BJ (cell line): ENCODE measurements at regions not wholly inside any gene's neighbourhood (a gene's known extent, or its start where the extent isn't known, plus 50 kb on each side); places are given as distances from the start of the nearest gene placed in this dataset.
A peak's percentile ranks its signal among the peaks of the same experiment; 100 is the strongest.

Experiments used
- CTCF ChIA-PET: fragments of 350-600 bp; formaldehyde crosslinking; extraction: SDS; loops from one replicate; lab custom pipeline; 2021; ENCODE audit warnings: antibody characterized with exemption, inconsistent platforms; lab: Yijun Ruan, JAX
- POLR2A ChIA-PET: fragments of 300-600 bp; sonication (Branson Sonifier 250); formaldehyde crosslinking; extraction: SDS; loops from one replicate; lab custom pipeline; 2021; ENCODE audit warnings: antibody characterized with exemption; lab: Charles Lee
- DNase-seq: peaks from one replicate; pipeline ENCODE4 v3.0.0-alpha.2; 2011; ENCODE audit warnings: low read depth
- H3K27me3 ChIP-seq: 2 replicates; pipeline ENCODE4 v1.6.0; 2011; ENCODE audit warnings: low read length; ENCODE audit not compliant: control insufficient read depth, insufficient read depth
- H3K36me3 ChIP-seq: 2 replicates; pipeline ENCODE4 v1.5.1; 2011; ENCODE audit warnings: low read length; ENCODE audit not compliant: control insufficient read depth, insufficient read depth
- H3K4me3 ChIP-seq: 2 replicates; pipeline ENCODE4 v1.5.1; 2011; ENCODE audit warnings: low read depth, mild to moderate bottlenecking, control low read depth, low read length
- TF ChIP-seq, protein P1 (sequence below): IDR thresholded peaks from 2 replicates; pipeline ENCODE4 v1.5.1; 2011; ENCODE audit warnings: low read depth, mild to moderate bottlenecking, control low read depth, inconsistent platforms, low read length, moderate library complexity; ENCODE audit not compliant: insufficient read depth

DNA sequence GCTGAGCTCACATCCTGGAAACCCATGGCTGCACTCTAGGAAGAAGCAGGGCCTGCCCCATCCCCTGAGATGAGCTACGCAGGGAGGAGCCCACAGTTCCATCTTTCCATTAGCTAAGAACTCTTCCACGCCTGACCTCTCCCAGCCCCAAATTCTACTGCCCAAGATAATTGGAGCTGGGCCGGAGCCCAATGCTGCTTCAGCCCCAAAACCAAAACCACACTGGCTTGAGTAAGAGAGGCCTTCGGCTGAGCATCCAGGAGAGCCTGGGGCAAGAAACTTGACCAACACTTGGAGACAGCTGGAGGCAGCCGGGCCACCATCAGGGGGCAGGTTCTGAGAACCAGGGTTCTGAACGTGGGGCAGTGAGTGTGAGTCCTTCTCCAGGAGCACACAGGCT, 116.1 kb upstream of the ZMIZ1 start:
- no peaks in the 10 kb centered on the region; the same call in 1 of the 2 replicates for H3K27me3 ChIP-seq
- H3K4me3 ChIP-seq = no peak overlapping the region
- no peaks in the 10 kb centered on the region for H3K36me3 ChIP-seq
- ChIA-PET CTCF (interaction anchor here (0.6 to 2.0 kb wide), 8 partner anchors 9 to 650 kb away, joined by 3 to 13 read pairs (median 3); no protein-coding TSS in a partner anchor), POLR2A (interaction anchor here (0.6 kb wide), 1 partner anchor 289 kb away, joined by 3 read pairs; no protein-coding TSS in a partner anchor)
- TF ChIP-seq, protein P1, sequence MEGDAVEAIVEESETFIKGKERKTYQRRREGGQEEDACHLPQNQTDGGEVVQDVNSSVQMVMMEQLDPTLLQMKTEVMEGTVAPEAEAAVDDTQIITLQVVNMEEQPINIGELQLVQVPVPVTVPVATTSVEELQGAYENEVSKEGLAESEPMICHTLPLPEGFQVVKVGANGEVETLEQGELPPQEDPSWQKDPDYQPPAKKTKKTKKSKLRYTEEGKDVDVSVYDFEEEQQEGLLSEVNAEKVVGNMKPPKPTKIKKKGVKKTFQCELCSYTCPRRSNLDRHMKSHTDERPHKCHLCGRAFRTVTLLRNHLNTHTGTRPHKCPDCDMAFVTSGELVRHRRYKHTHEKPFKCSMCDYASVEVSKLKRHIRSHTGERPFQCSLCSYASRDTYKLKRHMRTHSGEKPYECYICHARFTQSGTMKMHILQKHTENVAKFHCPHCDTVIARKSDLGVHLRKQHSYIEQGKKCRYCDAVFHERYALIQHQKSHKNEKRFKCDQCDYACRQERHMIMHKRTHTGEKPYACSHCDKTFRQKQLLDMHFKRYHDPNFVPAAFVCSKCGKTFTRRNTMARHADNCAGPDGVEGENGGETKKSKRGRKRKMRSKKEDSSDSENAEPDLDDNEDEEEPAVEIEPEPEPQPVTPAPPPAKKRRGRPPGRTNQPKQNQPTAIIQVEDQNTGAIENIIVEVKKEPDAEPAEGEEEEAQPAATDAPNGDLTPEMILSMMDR = peak; percentile 53
- peak; percentile 83 for DNase-seq

DNA sequence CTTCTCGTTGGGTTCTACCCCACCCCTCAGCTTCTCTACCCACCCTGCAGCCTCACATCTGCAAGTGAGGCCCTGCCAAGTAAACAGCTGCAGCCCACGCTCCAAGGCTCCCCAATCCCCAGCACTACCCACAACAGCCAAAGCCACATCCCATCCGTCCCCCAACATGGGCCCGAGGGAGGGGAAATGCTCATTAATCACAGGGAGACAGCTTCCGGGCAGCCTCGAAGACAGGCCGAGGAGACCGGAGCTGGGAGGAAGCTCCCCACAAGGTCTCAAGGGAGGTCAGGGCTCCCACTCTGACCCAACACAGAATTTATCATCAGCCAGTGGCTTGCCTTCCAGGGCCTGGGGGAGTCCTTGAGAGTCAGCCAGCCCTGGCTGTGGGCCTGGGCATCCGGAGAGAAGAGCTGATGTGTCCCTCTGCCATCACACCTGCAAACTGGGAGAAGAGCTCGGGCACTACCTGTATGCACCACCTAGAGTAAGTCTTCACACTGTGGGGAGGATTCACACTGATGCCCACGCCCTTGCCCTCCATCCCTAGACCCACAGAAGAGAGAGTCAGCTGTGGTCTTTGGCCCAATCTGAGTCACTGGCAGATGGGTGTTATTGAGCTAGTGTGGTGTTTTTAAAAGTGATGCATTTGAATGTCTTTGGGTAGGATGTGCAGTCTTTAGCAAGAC, 115.5 kb upstream of the ZMIZ1 start:
- DNase-seq = no peak
- TF ChIP-seq, protein P1 = no peak
- CTCF ChIA-PET = interaction anchor here (0.6 to 2.0 kb wide), 10 partner anchors 8 to 651 kb away, joined by 3 to 13 read pairs (median 3); no protein-coding TSS in a partner anchor
- Histone ChIP-seq H3K4me3 (no peak overlapping the region), H3K27me3 (no peaks in the 10 kb centered on the region), H3K36me3 (no peaks in the 10 kb centered on the region)
- POLR2A ChIA-PET = interaction anchor here (0.6 kb wide), 1 partner anchor 289 kb away, joined by 3 read pairs; no protein-coding TSS in a partner anchor

DNA sequence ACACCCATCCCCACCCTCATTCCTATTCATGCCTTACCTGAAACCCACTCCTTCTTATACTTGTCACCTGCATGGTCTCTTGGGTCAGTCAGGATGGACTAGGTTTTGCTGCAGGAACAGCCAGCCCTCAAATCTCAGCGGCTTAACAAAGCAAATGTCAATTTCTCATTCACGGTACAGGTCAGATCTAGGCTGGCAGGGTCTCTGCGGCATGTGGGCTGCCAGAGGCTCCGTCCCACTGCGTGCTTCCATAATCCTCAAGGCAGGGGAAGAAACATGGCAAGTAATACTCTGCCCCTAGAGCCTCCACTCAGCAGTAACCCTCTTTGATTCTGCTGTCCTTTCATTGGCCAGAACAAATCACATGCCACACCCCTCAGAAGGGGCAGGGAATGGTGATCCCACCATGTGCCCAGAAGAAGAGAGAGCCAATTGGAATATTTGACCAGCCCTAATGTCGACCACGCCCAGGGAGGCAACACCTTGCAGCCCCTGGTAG, 114.9 kb upstream of the ZMIZ1 start:
- CTCF ChIA-PET = interaction anchor here (0.7 to 2.0 kb wide), 7 partner anchors 9 to 242 kb away, joined by 3 to 13 read pairs (median 4); no protein-coding TSS in a partner anchor
- H3K27me3 ChIP-seq = no peaks in the 10 kb centered on the region
- POLR2A ChIA-PET = no interaction called here
- H3K4me3 ChIP-seq = no peak overlapping the region
- H3K36me3 ChIP-seq = no peaks in the 10 kb centered on the region
- no peak for DNase-seq
- TF ChIP-seq, protein P1 = no peak

DNA sequence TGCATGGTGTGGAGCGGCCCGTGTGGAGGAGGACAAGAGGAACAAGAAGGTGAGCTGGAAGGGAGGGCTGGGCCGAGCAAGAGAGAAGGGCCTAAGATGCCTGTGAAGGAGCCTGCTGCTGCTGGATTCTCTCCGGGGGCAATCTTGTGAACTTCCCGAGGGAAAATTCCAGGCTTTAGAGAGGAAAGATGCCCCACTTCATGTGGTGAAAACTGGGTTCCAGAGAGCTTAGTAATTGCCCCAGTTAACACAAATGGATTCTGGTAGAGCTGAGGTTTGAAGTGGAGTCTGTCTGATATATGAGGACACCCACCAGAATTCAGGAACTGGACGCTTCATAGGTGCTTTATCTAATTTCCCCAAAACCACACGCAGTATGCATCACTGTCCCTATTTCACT, 114.1 kb upstream of the ZMIZ1 start:
- POLR2A ChIA-PET = no interaction called here
- no peak overlapping the region for H3K4me3 ChIP-seq
- TF ChIP-seq, protein P1 = no peak
- CTCF ChIA-PET = interaction anchor here (1.3 to 2.0 kb wide), 2 partner anchors 10 to 20 kb away, joined by 5 to 9 read pairs; no protein-coding TSS in a partner anchor
- H3K36me3 ChIP-seq = no peaks in the 10 kb centered on the region
- no peak for DNase-seq
- no peaks in the 10 kb centered on the region; the same call in 1 of the 2 replicates for H3K27me3 ChIP-seq

DNA sequence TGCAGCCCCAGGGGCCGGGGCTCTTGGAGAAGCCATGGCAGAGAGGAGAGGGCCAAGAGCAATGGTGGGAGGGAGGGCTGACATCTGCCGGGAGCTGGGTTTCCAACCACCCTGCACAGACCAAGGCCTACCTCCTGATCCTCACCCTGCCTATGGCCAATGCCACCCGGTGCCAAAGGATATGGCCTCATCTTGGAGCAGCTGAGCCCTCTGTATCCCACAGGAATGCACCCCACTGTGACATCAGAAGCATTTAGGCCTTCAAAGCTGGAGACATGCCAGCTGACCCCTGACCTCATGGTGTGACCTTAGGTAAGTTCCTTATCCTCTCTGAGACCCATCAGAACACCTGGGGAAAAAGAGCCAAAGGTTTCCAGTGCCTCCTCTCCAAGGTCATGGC, 113.6 kb upstream of the ZMIZ1 start:
- no peak for DNase-seq
- POLR2A ChIA-PET = no interaction called here
- CTCF ChIA-PET = interaction anchor here (1.3 to 2.0 kb wide), 2 partner anchors 11 to 20 kb away, joined by 5 to 9 read pairs; no protein-coding TSS in a partner anchor
- Histone ChIP-seq H3K27me3 (no peaks in the 10 kb centered on the region; the same call in 1 of the 2 replicates), H3K4me3 (no peak overlapping the region), H3K36me3 (no peaks in the 10 kb centered on the region)
- TF ChIP-seq, protein P1 = no peak
